ENCODE measurements at regions not wholly inside any gene's neighbourhood (a gene's known extent, or its start where the extent isn't known, plus 50 kb on each side); places are given as distances from the start of the nearest gene placed in this dataset.

GRCh38 chr7:18250133-18250532 lies 222.5 kb upstream of the PRPS1L1 start:
- Histone ChIP-seq H3K9ac (ENCODE audit: low read depth, low read length) (no peak overlapping the region), H3K36me3 (ENCODE audit: insufficient read depth, low read length) (no peaks in the 10 kb centered on the region), H3K4me1 (ENCODE audit: insufficient read depth, low read length) (no peaks in the 10 kb centered on the region), H3K9me3 (ENCODE audit: insufficient read depth, low read depth, low read length) (0 out of 2 replicates have a peak, but pooled peaks cover 2% of the 10 kb centered on the region), H3K27me3 (ENCODE audit: insufficient read depth, low read length) (no peaks in the 10 kb centered on the region), H3K4me3 (ENCODE audit: low read length) (no peak overlapping the region), H3K27ac (ENCODE audit: low read depth, low read length) (no peak overlapping the region)

GRCh38 chr7:18257711-18258110 lies 230.1 kb upstream of the PRPS1L1 start:
- Histone ChIP-seq H3K27me3 (ENCODE audit: insufficient read depth, low read length) (no peaks in the 10 kb centered on the region), H3K9ac (ENCODE audit: low read depth, low read length) (no peak overlapping the region), H3K9me3 (ENCODE audit: insufficient read depth, low read depth, low read length) (peaks cover 13% of the 10 kb centered on the region), H3K36me3 (ENCODE audit: insufficient read depth, low read length) (no peaks in the 10 kb centered on the region), H3K4me1 (ENCODE audit: insufficient read depth, low read length) (no peaks in the 10 kb centered on the region), H3K4me3 (ENCODE audit: low read length) (no peak overlapping the region), H3K27ac (ENCODE audit: low read depth, low read length) (no peak overlapping the region)
- WGBS, result 91% methylated on average over 2 of the region's 2 CpGs

- Histone ChIP-seq H3K27ac (ENCODE audit: low read depth, low read length) (no peak overlapping the region), H3K36me3 (ENCODE audit: insufficient read depth, low read length) (no peaks in the 10 kb centered on the region), H3K4me1 (ENCODE audit: insufficient read depth, low read length) (no peaks in the 10 kb centered on the region), H3K9ac (ENCODE audit: low read depth, low read length) (no peak overlapping the region), H3K27me3 (ENCODE audit: insufficient read depth, low read length) (no peaks in the 10 kb centered on the region), H3K4me3 (ENCODE audit: low read length) (no peak overlapping the region), H3K9me3 (ENCODE audit: insufficient read depth, low read depth, low read length) (peaks cover 11% of the 10 kb centered on the region)
- 79% methylated on average over 1 of the region's 1 CpG for WGBS
Measured at GRCh38 chr7:18262058-18262457, 233.5 kb upstream of the HDAC9 start.

- Histone ChIP-seq H3K27me3 (ENCODE audit: insufficient read depth, low read length) (no peaks in the 10 kb centered on the region), H3K36me3 (ENCODE audit: insufficient read depth, low read length) (no peaks in the 10 kb centered on the region), H3K9ac (ENCODE audit: low read depth, low read length) (no peak overlapping the region), H3K27ac (ENCODE audit: low read depth, low read length) (no peak overlapping the region), H3K4me1 (ENCODE audit: insufficient read depth, low read length) (no peaks in the 10 kb centered on the region), H3K9me3 (ENCODE audit: insufficient read depth, low read depth, low read length) (peaks cover 11% of the 10 kb centered on the region), H3K4me3 (ENCODE audit: low read length) (no peak overlapping the region)
- 94% methylated on average over 1 of the region's 4 CpGs for whole genome bisulfite sequencing
Measured at GRCh38 chr7:18265611-18266281, 229.8 kb upstream of the HDAC9 start.

GRCh38 chr7:18268571-18268970 lies 227.0 kb upstream of the HDAC9 start:
- Histone ChIP-seq H3K4me1 (ENCODE audit: insufficient read depth, low read length) (no peaks in the 10 kb centered on the region), H3K9ac (ENCODE audit: low read depth, low read length) (no peak overlapping the region), H3K27ac (ENCODE audit: low read depth, low read length) (no peak overlapping the region), H3K9me3 (ENCODE audit: insufficient read depth, low read depth, low read length) (no peaks in the 10 kb centered on the region), H3K27me3 (ENCODE audit: insufficient read depth, low read length) (no peaks in the 10 kb centered on the region), H3K36me3 (ENCODE audit: insufficient read depth, low read length) (no peaks in the 10 kb centered on the region), H3K4me3 (ENCODE audit: low read length) (no peak overlapping the region)

GRCh38 chr7:18276380-18276779 lies 219.2 kb upstream of the HDAC9 start:
- Histone ChIP-seq H3K4me3 (ENCODE audit: low read length) (no peak overlapping the region), H3K9me3 (ENCODE audit: insufficient read depth, low read depth, low read length) (no peaks in the 10 kb centered on the region), H3K27me3 (ENCODE audit: insufficient read depth, low read length) (no peaks in the 10 kb centered on the region), H3K4me1 (ENCODE audit: insufficient read depth, low read length) (no peaks in the 10 kb centered on the region), H3K27ac (ENCODE audit: low read depth, low read length) (no peak overlapping the region), H3K9ac (ENCODE audit: low read depth, low read length) (no peak overlapping the region), H3K36me3 (ENCODE audit: insufficient read depth, low read length) (no peaks in the 10 kb centered on the region)
- 71% methylated on average over 1 of the region's 2 CpGs for WGBS

- Histone ChIP-seq H3K4me1 (ENCODE audit: insufficient read depth, low read length) (no peaks in the 10 kb centered on the region), H3K27me3 (ENCODE audit: insufficient read depth, low read length) (no peaks in the 10 kb centered on the region), H3K9me3 (ENCODE audit: insufficient read depth, low read depth, low read length) (no peaks in the 10 kb centered on the region), H3K4me3 (ENCODE audit: low read length) (no peak overlapping the region), H3K36me3 (ENCODE audit: insufficient read depth, low read length) (no peaks in the 10 kb centered on the region), H3K27ac (ENCODE audit: low read depth, low read length) (no peak overlapping the region), H3K9ac (ENCODE audit: low read depth, low read length) (no peak overlapping the region)
- 100% methylated on average over 1 of the region's 1 CpG for WGBS
Measured at GRCh38 chr7:18278316-18278715, 217.2 kb upstream of the HDAC9 start.

GRCh38 chr7:18283045-18283444 lies 212.5 kb upstream of the HDAC9 start:
- no peaks in the 10 kb centered on the region for H3K4me1 ChIP-seq (ENCODE audit: insufficient read depth, low read length)
- H3K9ac ChIP-seq (ENCODE audit: low read depth, low read length), result no peak overlapping the region
- H3K27ac ChIP-seq (ENCODE audit: low read depth, low read length), result no peak overlapping the region
- H3K4me3 ChIP-seq (ENCODE audit: low read length), result no peak overlapping the region
- no peaks in the 10 kb centered on the region for H3K9me3 ChIP-seq (ENCODE audit: insufficient read depth, low read depth, low read length)
- WGBS, result 0% methylated on average over 1 of the region's 1 CpG
- no peaks in the 10 kb centered on the region for H3K27me3 ChIP-seq (ENCODE audit: insufficient read depth, low read length)
- no peaks in the 10 kb centered on the region for H3K36me3 ChIP-seq (ENCODE audit: insufficient read depth, low read length)

GRCh38 chr7:18287482-18287881 lies 208.1 kb upstream of the HDAC9 start:
- no peaks in the 10 kb centered on the region for H3K9me3 ChIP-seq (ENCODE audit: insufficient read depth, low read depth, low read length)
- 93% methylated on average over 2 of the region's 2 CpGs for WGBS

GRCh38 chr7:18288322-18289037 lies 207.1 kb upstream of the HDAC9 start:
- H3K36me3 ChIP-seq (ENCODE audit: insufficient read depth, low read length), result no peaks in the 10 kb centered on the region
- H3K27ac ChIP-seq (ENCODE audit: low read depth, low read length), result no peak overlapping the region
- no peaks in the 10 kb centered on the region for H3K27me3 ChIP-seq (ENCODE audit: insufficient read depth, low read length)
- WGBS, result 89% methylated on average over 3 of the region's 3 CpGs
- H3K4me1 ChIP-seq (ENCODE audit: insufficient read depth, low read length), result no peaks in the 10 kb centered on the region
- H3K9me3 ChIP-seq (ENCODE audit: insufficient read depth, low read depth, low read length), result no peaks in the 10 kb centered on the region
- H3K9ac ChIP-seq (ENCODE audit: low read depth, low read length), result no peak overlapping the region
- H3K4me3 ChIP-seq (ENCODE audit: low read length), result no peak overlapping the region

More at GRCh38 chr7:18287482-18287881, 208.1 kb upstream of the HDAC9 start:
- H3K4me1 ChIP-seq (ENCODE audit: insufficient read depth, low read length), result no peaks in the 10 kb centered on the region
- no peak overlapping the region for H3K4me3 ChIP-seq (ENCODE audit: low read length)
- no peaks in the 10 kb centered on the region for H3K27me3 ChIP-seq (ENCODE audit: insufficient read depth, low read length)
- H3K27ac ChIP-seq (ENCODE audit: low read depth, low read length), result no peak overlapping the region
- no peaks in the 10 kb centered on the region for H3K36me3 ChIP-seq (ENCODE audit: insufficient read depth, low read length)
- H3K9ac ChIP-seq (ENCODE audit: low read depth, low read length), result no peak overlapping the region

GRCh38 chr7:18289788-18290187 lies 205.8 kb upstream of the HDAC9 start:
- H3K27ac ChIP-seq (ENCODE audit: low read depth, low read length), result no peak overlapping the region
- no peaks in the 10 kb centered on the region for H3K4me1 ChIP-seq (ENCODE audit: insufficient read depth, low read length)
- H3K9ac ChIP-seq (ENCODE audit: low read depth, low read length), result no peak overlapping the region
- H3K27me3 ChIP-seq (ENCODE audit: insufficient read depth, low read length), result no peaks in the 10 kb centered on the region
- no peak overlapping the region for H3K4me3 ChIP-seq (ENCODE audit: low read length)
- H3K9me3 ChIP-seq (ENCODE audit: insufficient read depth, low read depth, low read length), result no peaks in the 10 kb centered on the region
- H3K36me3 ChIP-seq (ENCODE audit: insufficient read depth, low read length), result no peaks in the 10 kb centered on the region
- 87% methylated on average over 4 of the region's 4 CpGs for WGBS

All from HUES64 (cell line).